Activated CD4-positive, alpha-beta T cell treated with anti-CD3 and anti-CD28 coated beads, Interleukin-2, amount 50 U/mL, for 1 hour (primary cell): ENCODE measurements at regions not wholly inside any gene's neighbourhood (a gene's known extent, or its start where the extent isn't known, plus 50 kb on each side); places are given as distances from the start of the nearest gene placed in this dataset.
"Not testable (repeated sequence)": the region's sequence is repeated elsewhere in the genome, so short reads cannot be mapped to it uniquely, and the experiment has no call there.

Experiments used
- DNase-seq: peaks from one replicate; pipeline ENCODE4 v3.0.0-alpha.2; 2020

DNA sequence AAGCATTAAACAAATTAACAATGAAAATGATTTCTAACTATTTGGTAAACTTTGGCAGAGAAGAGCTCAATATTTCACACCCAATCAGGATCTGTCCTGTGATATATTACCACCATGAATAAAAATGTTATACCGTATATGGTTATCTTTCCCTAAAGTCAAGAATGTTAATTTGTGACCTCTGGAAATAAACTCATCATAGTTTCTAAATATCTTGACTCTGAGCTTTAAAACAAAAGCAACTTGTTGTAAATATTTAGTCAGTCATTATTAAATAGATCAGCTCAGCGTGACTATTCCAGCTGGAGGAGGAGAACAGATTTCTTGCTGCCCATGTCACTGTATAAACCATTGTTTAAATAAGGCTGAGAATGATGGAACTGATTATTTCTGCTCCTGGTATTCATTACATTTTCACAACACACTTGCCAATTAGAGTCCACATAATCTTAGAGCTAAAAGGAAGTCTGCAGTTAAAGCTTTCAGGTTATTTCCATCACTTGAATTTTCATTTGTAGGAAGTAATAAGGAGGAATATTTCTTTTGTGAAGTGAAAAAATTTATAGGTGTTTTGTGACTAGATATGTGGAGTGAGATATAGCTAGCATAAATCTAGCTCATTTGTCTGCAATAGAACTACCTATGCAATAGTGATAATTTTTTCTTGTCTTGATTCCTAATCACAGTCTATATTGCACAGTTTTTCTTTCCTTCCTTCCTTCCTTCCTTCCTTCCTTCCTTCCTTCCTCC lies 106.5 kb upstream of the P2RY1 start:
- DNase-seq, result no peak

DNA sequence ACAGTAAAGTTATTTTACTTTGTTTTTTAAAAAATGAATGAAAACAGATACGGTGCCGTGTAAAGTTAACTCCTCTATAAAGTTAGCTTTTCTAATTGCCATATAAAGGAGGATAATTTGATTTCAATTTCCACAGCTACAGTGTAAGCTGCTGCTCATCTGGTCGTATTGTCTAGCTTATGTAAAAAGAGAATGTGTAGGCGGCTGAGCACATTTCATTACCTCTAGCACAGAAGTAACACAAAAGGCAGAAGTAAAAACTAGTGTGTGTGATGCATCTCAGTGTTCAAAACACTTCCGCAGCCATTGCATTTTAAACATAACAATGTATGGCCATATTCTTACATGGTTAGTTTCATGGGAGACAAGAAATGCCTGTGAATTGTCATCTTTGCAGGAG lies 105.0 kb upstream of the P2RY1 start:
- no peak for DNase-seq

DNA sequence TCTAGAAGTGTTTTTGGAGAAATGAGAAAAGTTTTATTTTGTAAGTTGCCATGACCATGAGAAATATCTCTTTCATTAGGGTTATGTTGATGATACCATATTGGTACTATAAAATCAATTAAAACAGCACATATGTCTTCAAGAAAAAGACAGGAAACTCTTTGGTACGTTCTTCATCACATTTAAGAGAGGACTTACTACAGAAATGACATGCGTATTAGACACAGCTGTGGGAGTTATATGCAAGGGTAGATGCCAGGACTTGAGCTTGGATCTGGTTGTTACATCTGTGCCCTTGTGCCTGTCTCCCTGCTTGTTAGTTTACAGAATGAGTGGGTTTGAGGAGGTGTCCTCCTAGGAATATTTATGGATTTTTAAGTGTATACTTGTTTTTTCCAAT lies 103.4 kb upstream of the P2RY1 start:
- no peak for DNase-seq

DNA sequence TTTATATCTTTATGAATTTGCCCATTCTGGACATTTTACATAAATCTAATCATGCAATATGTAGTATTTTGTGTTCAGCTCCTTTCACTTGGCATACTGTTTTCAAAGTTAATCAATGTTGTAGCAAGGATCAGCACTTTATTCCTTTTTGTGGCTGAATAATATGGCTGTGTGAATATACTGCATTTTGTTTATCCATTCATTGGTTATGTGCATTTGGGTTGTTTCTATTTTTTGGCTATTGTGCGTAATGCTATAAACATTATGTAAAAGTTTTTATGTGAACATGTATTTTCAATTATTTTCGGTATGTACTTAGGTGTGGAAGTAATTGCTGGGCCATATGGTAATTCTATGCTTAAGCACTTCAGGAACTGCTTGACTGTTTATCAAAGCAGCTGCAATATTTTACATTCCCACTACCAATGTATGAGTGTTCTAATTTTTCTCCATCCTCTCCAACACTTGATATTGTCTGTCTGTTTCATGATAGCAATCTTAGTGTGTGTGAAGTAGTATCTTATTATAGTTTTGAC lies 101.3 kb upstream of the P2RY1 start:
- DNase-seq, result no peak

DNA sequence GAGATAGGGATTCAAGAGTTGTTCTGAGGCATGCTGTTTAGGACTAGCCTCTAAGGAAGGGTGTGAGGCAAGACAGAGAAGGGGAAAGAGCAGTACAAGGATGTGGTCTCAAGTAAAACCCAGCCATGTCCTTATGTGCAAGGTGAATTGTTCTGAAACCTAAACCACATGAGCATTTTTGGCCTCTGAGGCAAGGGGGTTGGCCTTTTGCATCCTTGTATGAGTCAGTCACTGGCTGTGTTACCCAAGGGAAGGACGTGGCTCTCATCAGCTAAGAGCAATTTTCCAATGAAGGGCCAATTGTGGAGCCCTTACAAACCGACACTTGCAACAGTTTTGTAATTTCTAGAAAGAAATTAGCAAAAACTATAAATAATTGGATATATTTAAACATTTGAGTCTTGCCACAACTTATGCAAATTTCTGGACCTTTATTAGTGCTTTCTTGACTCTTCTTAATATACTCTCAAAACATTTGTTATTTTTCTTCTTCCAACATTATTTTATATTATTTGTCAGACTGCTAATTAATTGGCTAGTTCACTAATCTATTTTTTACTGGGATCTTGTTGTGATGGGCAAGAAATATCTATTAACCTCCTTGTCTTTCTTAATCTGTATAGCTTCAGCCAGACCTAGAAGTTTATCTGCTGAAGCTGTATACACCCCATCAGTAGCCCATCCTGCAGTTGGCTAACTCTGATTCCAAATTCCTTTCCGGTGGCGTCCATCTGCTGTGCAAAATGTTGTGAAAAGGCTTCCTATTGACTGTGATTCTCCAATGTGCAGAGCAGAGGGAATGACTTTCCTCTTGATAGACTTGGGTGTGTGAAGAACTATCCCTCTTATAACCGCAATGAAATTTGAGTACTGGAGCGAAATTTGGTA lies 97.7 kb upstream of the P2RY1 start:
- DNase-seq, result no peak

DNA sequence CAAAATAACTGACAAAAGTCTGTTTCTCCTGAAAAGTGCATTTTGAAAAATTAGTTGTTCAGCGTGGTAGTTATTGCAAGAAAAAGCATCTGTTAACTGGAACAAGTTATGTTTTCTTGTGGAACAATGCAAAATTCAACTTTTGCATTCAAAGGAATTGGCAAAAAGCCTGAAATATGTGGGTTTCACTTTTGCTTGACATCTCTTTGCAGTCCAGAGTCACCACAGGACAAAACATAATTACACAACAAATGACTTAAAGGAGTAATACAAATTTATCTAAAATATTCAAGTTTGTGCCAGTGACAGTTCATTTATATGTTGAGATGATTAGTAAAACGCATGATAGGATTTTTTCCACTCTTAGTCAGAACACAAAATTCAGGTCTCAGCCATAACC lies 96.3 kb upstream of the P2RY1 start:
- no peak for DNase-seq

DNA sequence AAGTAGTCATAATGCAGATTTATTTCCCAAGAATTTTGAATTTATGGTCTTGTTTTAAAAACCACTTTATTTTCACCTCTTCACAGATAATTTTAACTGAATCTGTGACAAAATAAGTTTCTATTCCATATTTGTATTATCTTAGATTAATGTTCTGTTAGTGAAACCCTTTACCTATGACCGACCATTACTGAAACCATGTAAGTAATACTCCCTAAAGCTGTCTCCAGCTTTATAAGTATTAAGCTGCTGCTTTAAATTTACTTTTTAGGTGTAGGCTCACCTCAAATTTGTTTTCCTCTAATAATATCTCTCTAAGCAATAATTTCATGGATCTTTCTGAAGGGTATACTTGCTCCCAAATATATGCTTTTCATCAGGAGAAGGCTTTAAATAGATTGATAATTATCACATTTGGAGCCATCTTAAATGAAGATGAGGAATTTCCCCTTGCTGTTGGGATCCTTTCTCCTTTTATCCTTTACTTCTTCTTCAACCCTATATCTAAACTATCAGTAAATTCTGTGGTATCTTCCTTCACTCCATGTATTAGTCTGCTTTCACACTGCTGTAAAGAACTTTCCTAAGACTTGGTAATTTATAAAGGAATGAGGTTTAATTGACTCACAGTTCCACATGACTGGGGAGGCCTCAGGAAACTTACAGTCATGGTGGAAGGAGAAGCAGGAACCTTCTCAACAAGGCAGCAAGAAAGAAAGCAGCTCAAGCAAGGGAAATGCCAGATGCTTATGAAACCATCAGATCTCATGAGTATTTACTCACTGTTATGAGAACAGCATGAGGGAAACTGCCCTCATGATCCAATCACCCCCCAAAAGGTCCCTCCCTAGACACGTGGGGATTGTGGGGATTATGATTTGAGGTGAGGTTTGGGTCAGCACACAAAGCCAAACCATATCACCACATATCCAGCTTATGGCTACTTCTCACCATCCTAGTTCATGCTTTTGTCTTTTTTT lies 92.3 kb upstream of the P2RY1 start:
- no peak for DNase-seq

DNA sequence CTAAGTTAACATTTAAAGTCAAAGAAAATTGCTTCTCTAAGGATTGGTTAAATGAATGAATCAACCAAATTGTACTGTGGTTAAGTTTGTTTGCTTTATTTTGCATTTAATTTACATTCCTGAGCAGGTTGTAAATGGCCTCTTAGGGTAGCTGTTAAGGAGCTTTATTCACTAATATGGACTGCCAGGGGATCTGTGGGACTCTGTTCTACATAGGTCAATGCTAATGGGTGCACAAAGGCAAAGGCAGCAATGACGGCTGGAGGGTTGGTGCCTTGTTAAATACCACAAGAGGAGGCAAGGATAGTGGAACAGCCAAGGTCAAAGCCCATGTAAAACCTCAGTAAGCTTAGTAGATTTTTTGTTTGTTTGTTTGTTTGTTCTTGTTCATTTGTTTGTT lies 89.3 kb upstream of the P2RY1 start:
- no peak for DNase-seq

DNA sequence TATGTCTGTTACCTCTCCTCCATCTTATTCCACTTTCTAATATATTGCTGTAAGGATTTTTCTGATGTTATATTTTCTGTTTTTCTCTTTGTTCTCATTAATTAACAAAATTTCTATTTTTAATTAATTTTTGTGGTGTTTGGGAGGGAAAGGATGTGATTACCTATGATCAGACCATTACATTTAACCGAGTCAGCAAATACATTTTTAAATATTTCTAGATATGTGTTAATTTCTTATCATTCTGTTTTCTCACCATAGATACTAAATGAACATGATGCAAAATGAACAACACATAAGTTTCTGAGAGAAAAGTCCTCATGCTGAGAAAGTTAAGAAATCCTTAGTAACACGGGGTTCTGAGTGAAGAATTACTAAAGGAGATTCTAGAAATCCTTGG lies 80.6 kb upstream of the P2RY1 start:
- DNase-seq, result no peak

DNA sequence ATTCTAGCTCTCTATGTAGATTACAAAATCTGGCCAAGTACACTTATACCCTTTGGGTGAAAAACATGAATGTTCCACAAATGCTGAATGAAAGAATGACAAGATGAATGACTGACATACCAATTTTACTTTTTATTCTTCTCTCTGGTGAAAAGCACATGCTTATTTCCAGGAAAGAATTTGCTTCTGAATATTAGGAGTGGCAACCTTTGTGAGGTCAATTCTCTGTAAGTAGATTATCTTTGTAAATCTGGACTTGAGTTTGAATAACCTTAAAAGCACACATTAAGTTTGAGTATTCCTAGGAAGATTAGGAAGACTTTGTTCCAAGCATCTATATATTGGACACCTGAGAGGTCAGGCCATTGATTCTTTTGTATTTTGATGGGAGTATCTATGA lies 78.1 kb upstream of the P2RY1 start:
- DNase-seq, result no peak

DNA sequence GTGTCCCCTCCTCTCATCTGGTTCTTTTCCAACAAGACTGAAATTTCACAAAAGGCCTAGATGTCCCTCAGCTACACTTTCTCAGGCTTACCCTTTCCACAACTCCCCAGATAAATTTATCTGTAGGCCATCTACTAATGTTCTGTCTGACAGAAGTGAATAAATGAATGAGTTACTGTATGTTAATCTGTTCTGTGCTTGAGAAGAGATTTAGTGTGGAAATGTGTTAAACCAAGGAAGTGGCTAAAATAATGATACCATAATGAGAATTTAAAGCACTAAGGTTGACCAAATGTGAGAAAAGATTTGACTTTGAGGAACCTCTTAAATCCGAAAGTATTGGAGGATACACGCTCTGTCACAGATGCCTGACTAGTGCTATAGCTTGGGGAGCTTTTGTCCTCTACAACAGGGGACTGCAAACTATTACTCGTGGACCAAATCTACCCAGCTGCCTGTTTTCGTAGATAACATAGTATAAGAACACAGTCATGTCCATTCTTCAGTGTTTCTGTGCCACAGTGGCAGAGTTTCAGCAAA lies 74.8 kb upstream of the P2RY1 start:
- DNase-seq, result no peak

DNA sequence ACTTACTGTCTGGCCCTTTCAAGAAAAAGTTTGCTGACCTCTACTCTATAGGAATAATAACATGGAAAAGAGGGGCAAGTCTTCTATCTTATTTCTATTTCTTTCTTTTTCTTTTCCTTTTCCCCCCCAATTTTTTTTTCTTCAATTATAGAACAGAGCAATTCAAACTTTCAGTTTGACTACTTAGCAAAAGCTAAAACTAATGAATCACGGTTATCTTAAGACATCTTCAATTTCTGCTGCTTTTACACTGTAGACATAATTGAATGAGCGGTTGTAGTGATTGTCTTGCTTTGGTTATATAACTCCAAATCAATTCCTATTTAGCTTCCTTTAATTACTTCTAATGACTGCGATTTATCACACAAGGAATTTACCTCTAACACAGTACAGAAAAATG lies 74.3 kb upstream of the P2RY1 start:
- DNase-seq, result no peak

DNA sequence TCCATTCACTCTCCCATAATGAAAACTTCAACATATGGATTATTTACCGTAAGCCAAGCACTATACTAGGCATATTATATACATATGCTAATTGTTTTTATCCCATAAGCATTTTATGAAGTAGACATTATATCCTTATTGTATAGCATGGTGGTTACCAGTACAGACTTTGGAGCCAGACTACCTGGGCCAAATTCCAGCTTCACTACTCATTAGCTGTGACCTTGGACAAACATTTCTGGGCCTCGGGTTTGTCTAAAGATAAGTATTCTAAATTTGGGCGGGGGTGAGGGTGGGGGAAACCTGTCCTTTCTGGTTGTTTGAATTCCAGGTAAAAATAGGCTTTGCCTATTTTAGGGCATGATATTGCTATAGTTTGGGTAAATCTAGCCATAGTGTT lies 66.5 kb upstream of the P2RY1 start:
- DNase-seq, result no peak

DNA sequence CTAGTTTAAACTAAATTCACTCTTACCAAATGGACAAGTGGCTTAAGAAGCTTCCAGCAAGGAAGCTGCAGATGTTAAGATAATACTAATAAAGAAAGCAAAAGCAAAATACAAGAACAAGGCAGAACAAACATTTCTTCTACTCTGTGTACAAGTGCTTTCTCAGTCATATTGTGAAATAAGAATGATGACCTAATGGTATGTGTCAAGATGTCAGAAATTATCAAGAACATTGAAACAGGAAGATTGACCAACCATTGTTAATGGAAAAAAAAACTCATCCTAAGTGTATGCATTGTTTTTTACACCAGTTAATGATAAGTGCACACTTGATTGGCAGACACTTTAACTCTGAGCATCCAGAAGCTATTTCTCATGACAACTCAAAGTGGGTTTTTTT lies 65.4 kb upstream of the P2RY1 start:
- no peak for DNase-seq

DNA sequence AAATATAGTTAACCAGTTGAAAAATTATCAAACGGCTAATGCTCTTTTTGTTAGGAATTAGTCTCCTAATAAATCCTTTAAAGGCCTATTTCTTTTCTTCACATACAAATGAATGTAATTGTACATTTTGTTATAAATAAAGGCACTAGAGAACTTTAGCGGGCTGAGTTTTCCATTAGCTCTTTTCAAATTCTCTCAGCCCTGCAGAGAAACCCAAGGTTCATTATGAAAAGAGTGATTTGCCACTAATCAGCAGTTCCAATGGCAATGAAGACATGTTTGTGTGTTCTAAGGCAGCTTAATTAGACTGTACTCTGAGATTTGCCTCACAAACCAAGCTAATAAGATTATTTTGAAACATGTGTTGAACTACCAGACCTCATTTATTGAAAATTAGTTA lies 64.6 kb upstream of the P2RY1 start:
- DNase-seq, result no peak

DNA sequence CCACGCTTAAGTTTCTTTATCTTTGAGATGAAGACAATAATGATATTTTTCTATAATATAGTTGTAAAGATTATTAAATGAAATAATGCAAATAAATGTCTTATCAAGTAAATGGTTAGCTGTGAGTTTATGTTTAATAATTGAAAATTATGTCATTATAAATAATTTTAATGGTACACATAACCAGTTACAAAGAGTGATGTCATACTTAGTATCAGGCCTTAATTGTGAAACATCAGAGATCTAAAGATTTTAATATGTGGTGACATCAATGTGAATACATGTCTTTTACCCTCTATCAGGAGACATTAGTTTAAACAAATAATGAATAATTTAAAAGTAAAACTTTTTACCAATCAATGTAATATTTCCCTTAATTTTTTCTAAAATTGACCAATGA lies 63.8 kb upstream of the P2RY1 start:
- DNase-seq, result no peak

DNA sequence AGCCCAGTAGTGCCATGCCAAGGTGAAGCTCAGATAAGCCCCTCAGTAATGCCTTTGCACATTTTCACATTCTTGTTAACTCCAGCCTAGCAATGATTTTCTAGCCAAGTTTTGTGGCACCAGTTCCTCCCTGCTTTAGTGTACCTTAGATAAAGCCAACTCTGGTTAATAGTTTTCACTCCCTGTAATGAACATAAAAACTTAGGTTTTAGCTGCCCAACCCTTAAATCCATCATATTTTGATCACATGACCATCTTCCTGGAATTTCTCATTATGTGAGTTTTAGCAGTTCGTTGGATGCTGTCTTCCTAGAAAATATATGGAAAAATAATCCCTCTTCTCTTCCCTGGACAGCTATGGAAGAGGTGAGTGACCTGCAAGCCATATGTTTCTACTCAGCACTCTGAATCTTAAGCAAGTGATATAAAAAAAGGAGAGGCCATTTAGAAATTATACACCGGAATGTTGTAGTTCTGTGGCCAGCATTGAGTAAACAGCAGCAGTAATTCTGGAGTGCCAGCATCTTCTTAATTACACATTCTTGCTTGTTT lies 62.2 kb upstream of the P2RY1 start:
- no peak for DNase-seq

DNA sequence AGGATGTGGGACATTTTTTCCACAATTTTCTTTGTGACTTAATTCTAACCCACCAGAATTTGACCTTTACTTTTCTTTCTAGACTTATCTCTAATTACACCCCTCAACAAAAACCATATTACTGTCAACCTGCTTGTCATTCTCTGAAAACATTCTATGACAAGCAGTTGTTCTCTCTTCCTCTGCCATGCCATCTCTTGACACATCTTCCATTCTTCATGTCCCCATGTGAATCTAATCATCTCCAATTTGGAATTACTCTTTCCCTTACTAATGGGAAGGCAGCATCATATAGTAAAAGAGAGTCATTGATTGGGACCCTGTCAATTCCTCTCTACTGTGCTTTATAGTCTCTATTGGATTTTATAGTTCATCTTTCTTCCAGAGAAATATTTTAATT lies 61.3 kb upstream of the P2RY1 start:
- no peak for DNase-seq

DNA sequence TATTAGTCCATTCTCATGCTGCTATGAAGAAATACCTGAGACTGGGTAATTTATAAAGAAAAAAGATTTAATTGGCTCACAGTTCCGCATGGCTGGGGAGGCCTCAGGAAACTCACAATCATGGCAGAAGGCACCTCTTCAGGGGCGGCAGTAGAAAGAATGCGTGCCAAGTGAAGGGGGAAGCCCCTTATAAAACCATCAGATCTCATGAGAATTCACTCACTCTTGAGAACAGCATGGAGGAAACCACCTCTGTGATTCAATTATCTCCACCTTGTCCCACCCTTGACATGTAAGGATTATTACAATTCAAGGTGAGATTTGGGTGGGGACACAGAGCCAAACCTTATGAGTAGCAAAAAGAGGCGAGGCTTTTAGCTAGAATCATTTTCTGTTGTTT lies 60.7 kb upstream of the P2RY1 start:
- DNase-seq, result not testable (repeated sequence)

DNA sequence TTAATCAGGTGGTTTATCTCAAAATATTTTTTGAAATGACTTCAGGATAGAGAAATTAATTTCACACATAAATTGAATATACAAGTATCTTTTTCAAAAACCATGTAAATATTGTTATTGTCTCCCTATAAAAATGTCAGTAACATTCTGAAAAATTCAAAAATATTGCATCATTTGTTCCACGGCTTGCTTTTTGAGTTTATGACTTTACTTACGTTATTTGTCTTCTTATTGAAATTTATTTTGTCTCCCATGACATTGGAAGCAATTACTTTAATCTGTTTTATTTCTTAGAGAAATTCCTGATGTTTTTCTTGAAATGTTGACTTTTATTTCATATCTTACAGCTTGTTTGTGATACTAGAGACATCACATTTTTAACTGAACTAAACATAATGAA lies 56.9 kb upstream of the P2RY1 start:
- DNase-seq, result no peak

DNA sequence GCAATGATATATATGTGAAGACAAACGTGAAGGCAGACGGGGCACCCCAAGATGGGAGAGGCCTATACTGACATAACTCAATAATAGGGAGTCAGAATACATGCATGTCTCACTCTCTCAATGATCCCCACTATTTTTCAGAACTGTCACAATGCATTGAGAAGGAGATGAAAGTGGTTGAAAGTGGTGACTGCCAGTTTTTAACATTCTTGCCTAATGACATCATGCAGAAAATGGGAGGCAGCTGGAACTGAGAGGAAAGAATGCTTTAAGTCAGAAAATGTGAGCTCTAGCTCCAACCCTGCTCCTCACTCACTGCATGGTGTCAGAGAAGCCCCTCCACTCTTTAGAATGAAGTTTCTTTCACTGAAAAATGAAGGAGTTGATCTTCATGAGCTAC lies 55.3 kb upstream of the P2RY1 start:
- DNase-seq, result no peak

DNA sequence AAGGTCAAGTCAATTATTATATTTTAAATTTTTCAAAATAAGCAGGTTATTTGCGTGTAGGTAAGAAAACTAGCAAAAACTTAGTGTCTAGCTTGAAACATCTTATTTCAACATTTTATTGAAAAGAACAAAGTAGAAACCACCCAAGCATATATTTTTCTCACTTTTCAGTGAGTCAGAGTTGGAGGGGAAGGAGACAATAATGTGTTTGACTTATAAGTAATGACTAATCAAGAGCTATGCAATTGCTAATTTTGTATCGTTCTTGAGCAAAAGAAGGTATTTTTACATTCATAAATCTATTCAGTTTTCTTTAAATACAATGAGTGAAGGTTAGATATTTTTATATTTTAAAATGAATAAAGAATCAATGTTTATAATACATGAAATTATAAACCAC lies 54.4 kb upstream of the P2RY1 start:
- no peak for DNase-seq
